Caco-2 (cell line): ENCODE measurements at regions not wholly inside any gene's neighbourhood (a gene's known extent, or its start where the extent isn't known, plus 50 kb on each side); places are given as distances from the start of the nearest gene placed in this dataset.
"Not testable (repeated sequence)": the region's sequence is repeated elsewhere in the genome, so short reads cannot be mapped to it uniquely, and the experiment has no call there.

Experiments used
- BruUV-seq: library from RNA; stranded (reverse); fragments of 400-500 nt; replicated peaks from 2 replicates; lab custom pipeline; 2021; lab: Mats Ljungman, UMichigan
- CTCF ChIA-PET: fragments of 300-600 bp; sonication (Branson Sonifier 250); formaldehyde crosslinking; loops from one replicate; lab custom pipeline; 2022; ENCODE audit warnings: antibody characterized with exemption; lab: Charles Lee
- POLR2A ChIA-PET: fragments of 300-600 bp; sonication (Branson Sonifier 250); formaldehyde crosslinking; loops from one replicate; lab custom pipeline; 2022; ENCODE audit warnings: antibody characterized with exemption; lab: Charles Lee
- DNase-seq, 2 experiments: peaks; one replicate each; pipeline versions ENCODE4 v3.0.0 to v3.0.0-alpha.2; 2020 to 2022
- H3K27me3 ChIP-seq: replicated peaks from 2 replicates; pipeline ENCODE4 v1.6.0; 2011; ENCODE audit warnings: low read length; ENCODE audit not compliant: control insufficient read depth, insufficient read depth
- H3K36me3 ChIP-seq: 2 replicates; pipeline ENCODE4 v1.5.1; 2011; ENCODE audit warnings: low read length; ENCODE audit not compliant: control insufficient read depth, insufficient read depth
- H3K4me1 ChIP-seq: fragments of 250-450 bp; sonication (Bioruptor Pico); 2 replicates; pipeline ENCODE4 v1.5.1; 2020; ENCODE audit warnings: mild to moderate bottlenecking
- H3K4me3 ChIP-seq: 2 replicates; pipeline ENCODE4 v1.5.1; 2011; ENCODE audit warnings: low read depth, mild to moderate bottlenecking, control low read depth, low read length
- H3K9me3 ChIP-seq: fragments of 250-450 bp; sonication (Bioruptor Pico); 2 replicates; pipeline ENCODE4 v1.5.1; 2020; ENCODE audit warnings: mild to moderate bottlenecking, moderate library complexity
- H3K27ac Mint-ChIP-seq: one replicate; pipeline ENCODE4 v1.8.0; 2022; ENCODE audit warnings: mixed read lengths; ENCODE audit not compliant: unreplicated experiment
- H3K27me3 Mint-ChIP-seq: one replicate; pipeline ENCODE4 v1.8.0; 2022; ENCODE audit warnings: mixed read lengths; ENCODE audit not compliant: insufficient read depth, unreplicated experiment
- H3K36me3 Mint-ChIP-seq: one replicate; pipeline ENCODE4 v1.8.0; 2022; ENCODE audit warnings: mild to moderate bottlenecking, mixed read lengths; ENCODE audit not compliant: insufficient read depth, unreplicated experiment
- H3K4me1 Mint-ChIP-seq: one replicate; pipeline ENCODE4 v1.8.0; 2022; ENCODE audit warnings: low read depth, mixed read lengths; ENCODE audit not compliant: unreplicated experiment
- H3K4me3 Mint-ChIP-seq: one replicate; pipeline ENCODE4 v1.8.0; 2022; ENCODE audit warnings: mild to moderate bottlenecking, moderate library complexity, mixed read lengths; ENCODE audit not compliant: unreplicated experiment
- H3K9me3 Mint-ChIP-seq: one replicate; pipeline ENCODE4 v1.8.0; 2022; ENCODE audit warnings: mixed read lengths; ENCODE audit not compliant: unreplicated experiment
- intact Hi-C: fragments of 100-400 bp; cut with micrococcal nuclease; formaldehyde crosslinking; loops from one replicate; pipeline ENCODE4 v1.10.0; 2022; ENCODE audit not compliant: unreplicated experiment
- TF ChIP-seq, protein P1 (sequence below), 2 experiments: fragments of 200-600 bp in 1 of 2; IDR thresholded peaks; 1 replicate in 1 of 2; 2 replicates in 1 of 2; pipeline versions ENCODE4 v1.5.1 to v1.8.0; 2011 to 2022; ENCODE audit warnings: antibody characterized with exemption in 1 of 2, control low read depth in 1 of 2, inconsistent platforms in 1 of 2, low read depth in 1 of 2, low read length in 1 of 2, mild to moderate bottlenecking in 1 of 2, moderate library complexity in 1 of 2; ENCODE audit not compliant: insufficient read depth in 1 of 2, severe bottlenecking in 1 of 2, unreplicated experiment in 1 of 2

DNA sequence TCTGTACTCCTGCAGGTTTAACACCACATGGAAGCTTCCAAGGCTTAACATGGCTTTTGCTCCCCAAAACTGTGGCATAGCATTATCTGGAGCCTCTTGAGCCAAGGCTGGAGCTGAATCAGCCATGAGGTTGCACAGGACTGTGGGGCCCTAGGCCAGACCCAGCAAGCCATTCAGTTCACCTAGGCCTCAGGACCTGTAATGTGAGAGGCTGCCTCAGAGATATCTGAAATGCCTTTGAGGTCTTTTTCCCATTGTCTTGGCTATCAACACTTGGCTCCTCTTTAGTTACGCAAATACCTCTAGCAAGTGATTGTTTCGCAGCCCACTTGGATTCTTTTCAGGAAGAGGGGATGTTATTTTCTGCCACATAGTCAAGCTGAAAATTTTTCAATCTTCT, 72.0 kb downstream of the VPREB1 start:
- H3K27me3 ChIP-seq = no peaks in the 10 kb centered on the region
- ChIA-PET POLR2A (no interaction called here), CTCF (no interaction called here)
- H3K9me3 ChIP-seq = no peaks in the 10 kb centered on the region
- H3K4me3 Mint-ChIP-seq = no peak overlapping the region
- no peaks in the 10 kb centered on the region for H3K27me3 Mint-ChIP-seq
- no peaks in the 10 kb centered on the region for H3K36me3 ChIP-seq
- intact Hi-C loops = no loop called here
- H3K9me3 Mint-ChIP-seq = no peaks in the 10 kb centered on the region
- BruUV-seq = no TSS peak
- no peaks in the 10 kb centered on the region for H3K4me1 ChIP-seq
- no peaks in the 10 kb centered on the region for H3K4me1 Mint-ChIP-seq
- H3K36me3 Mint-ChIP-seq = peaks cover 18% of the 10 kb centered on the region
- H3K4me3 ChIP-seq = no peak overlapping the region
- H3K27ac Mint-ChIP-seq = no peak overlapping the region
- DNase-seq = no peak
- TF ChIP-seq, protein P1, sequence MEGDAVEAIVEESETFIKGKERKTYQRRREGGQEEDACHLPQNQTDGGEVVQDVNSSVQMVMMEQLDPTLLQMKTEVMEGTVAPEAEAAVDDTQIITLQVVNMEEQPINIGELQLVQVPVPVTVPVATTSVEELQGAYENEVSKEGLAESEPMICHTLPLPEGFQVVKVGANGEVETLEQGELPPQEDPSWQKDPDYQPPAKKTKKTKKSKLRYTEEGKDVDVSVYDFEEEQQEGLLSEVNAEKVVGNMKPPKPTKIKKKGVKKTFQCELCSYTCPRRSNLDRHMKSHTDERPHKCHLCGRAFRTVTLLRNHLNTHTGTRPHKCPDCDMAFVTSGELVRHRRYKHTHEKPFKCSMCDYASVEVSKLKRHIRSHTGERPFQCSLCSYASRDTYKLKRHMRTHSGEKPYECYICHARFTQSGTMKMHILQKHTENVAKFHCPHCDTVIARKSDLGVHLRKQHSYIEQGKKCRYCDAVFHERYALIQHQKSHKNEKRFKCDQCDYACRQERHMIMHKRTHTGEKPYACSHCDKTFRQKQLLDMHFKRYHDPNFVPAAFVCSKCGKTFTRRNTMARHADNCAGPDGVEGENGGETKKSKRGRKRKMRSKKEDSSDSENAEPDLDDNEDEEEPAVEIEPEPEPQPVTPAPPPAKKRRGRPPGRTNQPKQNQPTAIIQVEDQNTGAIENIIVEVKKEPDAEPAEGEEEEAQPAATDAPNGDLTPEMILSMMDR (IDR thresholded peaks at IDR 0.05; ENCODE audit: insufficient read depth in 1 of 2, low read depth in 1 of 2, low read length in 1 of 2, severe bottlenecking in 1 of 2, unreplicated experiment in 1 of 2) = no peak

DNA sequence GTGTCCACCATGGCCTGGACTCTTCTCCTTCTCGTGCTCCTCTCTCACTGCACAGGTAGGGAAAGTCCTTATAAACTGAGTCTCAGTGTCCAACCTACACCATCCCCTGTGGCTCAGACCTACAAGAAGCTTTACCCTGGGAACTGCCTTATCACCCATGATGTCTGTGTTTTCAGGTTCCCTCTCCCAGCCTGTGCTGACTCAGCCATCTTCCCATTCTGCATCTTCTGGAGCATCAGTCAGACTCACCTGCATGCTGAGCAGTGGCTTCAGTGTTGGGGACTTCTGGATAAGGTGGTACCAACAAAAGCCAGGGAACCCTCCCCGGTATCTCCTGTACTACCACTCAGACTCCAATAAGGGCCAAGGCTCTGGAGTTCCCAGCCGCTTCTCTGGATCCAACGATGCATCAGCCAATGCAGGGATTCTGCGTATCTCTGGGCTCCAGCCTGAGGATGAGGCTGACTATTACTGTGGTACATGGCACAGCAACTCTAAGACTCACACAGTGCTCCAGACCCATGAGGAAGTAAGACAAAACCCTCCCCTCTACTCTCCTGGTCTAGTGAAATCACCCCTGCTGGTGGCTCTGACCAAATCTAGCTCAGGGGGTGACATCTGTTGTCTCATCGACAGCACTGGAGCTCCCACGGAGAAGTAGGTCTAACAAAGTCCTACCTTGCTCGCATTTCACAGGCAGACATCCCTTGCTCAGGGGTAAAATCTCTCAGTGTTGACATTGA, 74.3 kb downstream of the VPREB1 start:
- Histone ChIP-seq H3K36me3 (no peaks in the 10 kb centered on the region), H3K4me1 (no peaks in the 10 kb centered on the region), H3K4me3 (no peak overlapping the region), H3K9me3 (no peaks in the 10 kb centered on the region), H3K27me3 (no peaks in the 10 kb centered on the region)
- TF ChIP-seq, protein P1 (IDR thresholded peaks at IDR 0.05; ENCODE audit: insufficient read depth in 1 of 2, low read depth in 1 of 2, low read length in 1 of 2, severe bottlenecking in 1 of 2, unreplicated experiment in 1 of 2) = no peak
- intact Hi-C loops = no loop called here
- H3K36me3 Mint-ChIP-seq = peaks cover 25% of the 10 kb centered on the region
- POLR2A ChIA-PET = no interaction called here
- H3K9me3 Mint-ChIP-seq = no peaks in the 10 kb centered on the region
- no TSS peak for BruUV-seq
- no peak overlapping the region for H3K27ac Mint-ChIP-seq
- DNase-seq = no peak
- no peaks in the 10 kb centered on the region for H3K4me1 Mint-ChIP-seq
- no peak overlapping the region for H3K4me3 Mint-ChIP-seq
- CTCF ChIA-PET = interaction anchor here (0.6 kb wide), 1 partner anchor 109 kb away, joined by 3 read pairs; no protein-coding TSS in a partner anchor
- no peaks in the 10 kb centered on the region for H3K27me3 Mint-ChIP-seq

DNA sequence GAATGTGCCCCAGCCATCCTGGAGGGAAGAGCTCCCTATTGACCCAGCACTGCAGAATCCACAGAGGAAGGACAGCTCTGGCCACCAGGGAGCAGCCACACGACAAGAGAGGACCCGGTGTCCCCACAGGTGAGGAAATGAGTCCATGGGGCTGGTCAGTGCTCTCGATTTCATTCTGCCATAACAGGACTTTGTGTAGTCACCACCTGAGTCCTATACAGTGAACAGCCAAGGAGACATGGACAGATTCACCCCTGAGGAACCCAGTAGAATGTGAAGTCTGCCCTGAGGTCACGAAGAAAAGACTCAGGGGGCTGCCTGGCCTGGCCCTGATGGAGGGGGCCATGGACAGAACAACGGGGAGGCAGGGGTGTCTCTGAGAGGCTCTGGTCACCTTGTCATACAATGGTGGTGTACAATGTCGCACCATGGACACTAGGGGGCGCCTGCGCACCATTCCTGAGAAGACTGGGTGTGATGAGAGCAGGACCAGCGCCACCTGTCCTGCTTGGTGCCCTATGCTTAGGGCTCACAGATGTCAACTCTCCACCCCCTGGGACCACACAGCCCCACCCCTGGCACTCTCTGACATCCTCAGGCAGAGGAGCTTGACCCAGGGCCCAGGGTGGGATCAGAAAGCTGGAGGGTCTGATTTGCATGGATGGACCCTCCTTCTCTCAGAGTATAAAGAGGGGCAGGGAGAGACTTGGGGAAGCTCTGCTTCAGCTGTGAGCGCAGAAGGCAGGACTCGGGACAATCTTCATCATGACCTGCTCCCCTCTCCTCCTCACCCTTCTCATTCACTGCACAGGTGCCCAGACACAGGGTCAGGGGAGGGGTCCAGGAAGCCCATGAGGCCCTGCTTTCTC, 77.4 kb downstream of the VPREB1 start:
- H3K4me3 ChIP-seq, H3K9me3 Mint-ChIP-seq, H3K27me3 Mint-ChIP-seq, H3K27ac Mint-ChIP-seq, H3K4me1 Mint-ChIP-seq, H3K9me3 ChIP-seq, H3K4me1 ChIP-seq, BruUV-seq, H3K36me3 ChIP-seq, H3K27me3 ChIP-seq, H3K4me3 Mint-ChIP-seq: not testable (repeated sequence)
- peak; percentile 78 to 86 for DNase-seq
- intact Hi-C loops = loop anchor here (1.0 kb wide), 1 partner anchor 114 kb away; no protein-coding TSS in a partner anchor
- POLR2A ChIA-PET = interaction anchor here (0.6 kb wide), 1 partner anchor 183 kb away, joined by 3 read pairs; no protein-coding TSS in a partner anchor
- peaks cover 19% of the 10 kb centered on the region for H3K36me3 Mint-ChIP-seq
- TF ChIP-seq, protein P1 (IDR thresholded peaks at IDR 0.05; ENCODE audit: insufficient read depth in 1 of 2, low read depth in 1 of 2, low read length in 1 of 2, severe bottlenecking in 1 of 2, unreplicated experiment in 1 of 2) = peak; percentile 88 to 92
- CTCF ChIA-PET = interaction anchor here (1.0 kb wide), 1 partner anchor 21 kb away, joined by 4 read pairs; no protein-coding TSS in a partner anchor
